Breast epithelium (tissue), 3 donors: ENCODE measurements at regions not wholly inside any gene's neighbourhood (a gene's known extent, or its start where the extent isn't known, plus 50 kb on each side); places are given as distances from the start of the nearest gene placed in this dataset.
"Not testable (repeated sequence)": the region's sequence is repeated elsewhere in the genome, so short reads cannot be mapped to it uniquely, and the experiment has no call there.

Experiments
- POLR2A ChIP-seq: fragments of 450-650 bp; IDR thresholded peaks from one replicate; pipeline ENCODE4 v1.6.1; 2016; ENCODE audit warnings: antibody characterized with exemption, mild to moderate bottlenecking, moderate library complexity
- TF ChIP-seq, protein P1 (sequence below), 3 donors: fragments of 450-650 bp; IDR thresholded peaks; one replicate each; pipeline ENCODE4 v1.5.1; 2016 to 2017; ENCODE audit warnings: antibody characterized with exemption in 3 of 3, mild to moderate bottlenecking in 3 of 3, moderate library complexity in 3 of 3

DNA sequence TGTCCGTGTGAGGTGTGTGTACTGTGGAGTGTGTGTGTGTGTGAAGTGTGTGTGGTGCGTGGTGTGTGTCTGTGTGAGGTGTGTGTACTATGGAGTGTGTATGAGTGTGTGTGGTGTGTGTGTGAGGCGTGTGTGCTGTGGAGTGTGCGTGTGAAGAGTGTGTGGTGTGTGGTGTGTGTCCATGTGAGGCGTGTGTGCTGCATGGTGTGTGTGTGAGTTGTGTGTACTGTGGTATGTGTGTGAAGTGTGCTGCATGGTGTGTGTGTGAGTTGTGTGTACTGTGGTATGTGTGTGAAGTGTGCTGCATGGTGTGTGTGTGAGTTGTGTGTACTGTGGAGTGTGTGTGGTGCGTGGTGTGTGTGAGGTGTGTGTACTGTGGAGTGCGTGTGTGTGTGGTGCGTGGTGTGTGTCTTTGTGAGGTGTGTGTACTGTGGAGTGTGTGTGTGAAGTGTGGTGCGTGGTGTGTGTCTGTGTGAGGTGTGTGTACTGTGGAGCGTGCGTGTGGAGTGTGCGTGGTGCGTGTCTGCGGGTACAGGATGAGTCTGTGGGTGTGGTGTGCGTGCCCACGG is 82.4 kb upstream of the PRR5 start:
- TF ChIP-seq, protein P1, sequence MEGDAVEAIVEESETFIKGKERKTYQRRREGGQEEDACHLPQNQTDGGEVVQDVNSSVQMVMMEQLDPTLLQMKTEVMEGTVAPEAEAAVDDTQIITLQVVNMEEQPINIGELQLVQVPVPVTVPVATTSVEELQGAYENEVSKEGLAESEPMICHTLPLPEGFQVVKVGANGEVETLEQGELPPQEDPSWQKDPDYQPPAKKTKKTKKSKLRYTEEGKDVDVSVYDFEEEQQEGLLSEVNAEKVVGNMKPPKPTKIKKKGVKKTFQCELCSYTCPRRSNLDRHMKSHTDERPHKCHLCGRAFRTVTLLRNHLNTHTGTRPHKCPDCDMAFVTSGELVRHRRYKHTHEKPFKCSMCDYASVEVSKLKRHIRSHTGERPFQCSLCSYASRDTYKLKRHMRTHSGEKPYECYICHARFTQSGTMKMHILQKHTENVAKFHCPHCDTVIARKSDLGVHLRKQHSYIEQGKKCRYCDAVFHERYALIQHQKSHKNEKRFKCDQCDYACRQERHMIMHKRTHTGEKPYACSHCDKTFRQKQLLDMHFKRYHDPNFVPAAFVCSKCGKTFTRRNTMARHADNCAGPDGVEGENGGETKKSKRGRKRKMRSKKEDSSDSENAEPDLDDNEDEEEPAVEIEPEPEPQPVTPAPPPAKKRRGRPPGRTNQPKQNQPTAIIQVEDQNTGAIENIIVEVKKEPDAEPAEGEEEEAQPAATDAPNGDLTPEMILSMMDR (IDR thresholded peaks at IDR 0.05): not testable (repeated sequence)
- TF ChIP-seq POLR2A: not testable (repeated sequence)
